HepG2 (cell line): ENCODE measurements at regions not wholly inside any gene's neighbourhood (a gene's known extent, or its start where the extent isn't known, plus 50 kb on each side); places are given as distances from the start of the nearest gene placed in this dataset.
A peak's percentile ranks its signal among the peaks of the same experiment; 100 is the strongest.

ENCODE experiments used
- ASH2L ChIP-seq: fragments of 300-600, 200-600 bp; sonication (generic); IDR thresholded peaks from 2 replicates; pipeline ENCODE4 v1.7.0; 2017; ENCODE audit warnings: low read depth, mild to moderate bottlenecking, moderate library complexity, mixed read lengths, low read length; ENCODE audit not compliant: insufficient read length
- BCL6 ChIP-seq: IDR thresholded peaks from 2 replicates; pipeline ENCODE4 v1.6.1; 2016; ENCODE audit warnings: missing genetic modification reagents, missing compliant biosample characterization
- CEBPB ChIP-seq: IDR thresholded peaks from 2 replicates; pipeline ENCODE4 v1.6.1; 2011; ENCODE audit warnings: low read depth, low read length, improper control_type of control experiment, borderline replicate concordance
- FOXJ3 ChIP-seq: sonication (generic); formaldehyde crosslinking; IDR thresholded peaks from 2 replicates; pipeline ENCODE4 v1.4.0; 2020; ENCODE audit warnings: missing genetic modification reagents, mild to moderate bottlenecking, borderline replicate concordance
- GRHL1 ChIP-seq: sonication (generic); formaldehyde crosslinking; conservative IDR thresholded peaks from 2 replicates; pipeline ENCODE4 v1.8.0; 2022; ENCODE audit warnings: missing genetic modification reagents
- HDAC2 ChIP-seq: sonication (generic); formaldehyde crosslinking; IDR thresholded peaks from 2 replicates; pipeline ENCODE4 v1.4.0; 2020; ENCODE audit warnings: missing genetic modification reagents
- HHEX ChIP-seq: IDR thresholded peaks from 2 replicates; pipeline ENCODE4 v1.6.1; 2016; ENCODE audit warnings: control low read depth
- HIC2 ChIP-seq: sonication (generic); formaldehyde crosslinking; IDR thresholded peaks from 2 replicates; pipeline ENCODE4 v1.9.0; 2022; ENCODE audit warnings: low read depth, missing genetic modification reagents
- IKZF5 ChIP-seq: IDR thresholded peaks from 2 replicates; pipeline ENCODE4 v1.6.1; 2018; ENCODE audit warnings: missing genetic modification reagents, mild to moderate bottlenecking, missing compliant biosample characterization
- JUND ChIP-seq: sonication (generic); formaldehyde crosslinking; IDR thresholded peaks from 2 replicates; pipeline ENCODE4 v1.8.0; 2022; ENCODE audit warnings: mild to moderate bottlenecking, missing genetic modification reagents
- KDM2A ChIP-seq: sonication (generic); formaldehyde crosslinking; IDR thresholded peaks from 2 replicates; pipeline ENCODE4 v1.4.0; 2020; ENCODE audit warnings: low read depth, missing genetic modification reagents, borderline replicate concordance
- NFIC ChIP-seq: IDR thresholded peaks from 2 replicates; pipeline ENCODE4 v1.6.1; 2012; ENCODE audit warnings: mild to moderate bottlenecking, low read length, inconsistent platforms
- PITX1 ChIP-seq: sonication (generic); formaldehyde crosslinking; IDR thresholded peaks from 2 replicates; pipeline ENCODE4 v1.5.1; 2020; ENCODE audit warnings: mild to moderate bottlenecking, missing genetic modification reagents
- RFX1 ChIP-seq: fragments of 450-650 bp; IDR thresholded peaks from 2 replicates; pipeline ENCODE4 v1.6.1; 2017
- TARDBP ChIP-seq: sonication (generic); formaldehyde crosslinking; IDR thresholded peaks from 2 replicates; pipeline ENCODE4 v1.8.0; 2022; ENCODE audit warnings: mild to moderate bottlenecking, missing genetic modification reagents
- TCF7 ChIP-seq: sonication (generic); IDR thresholded peaks from 2 replicates; pipeline ENCODE4 v1.6.1; 2016; ENCODE audit warnings: antibody characterized with exemption, low read depth
- ZKSCAN8 ChIP-seq: IDR thresholded peaks from 2 replicates; pipeline ENCODE4 v1.6.1; 2016; ENCODE audit warnings: borderline replicate concordance, missing genetic modification reagents, missing compliant biosample characterization
- ZNF317 ChIP-seq: sonication (generic); formaldehyde crosslinking; IDR thresholded peaks from 2 replicates; pipeline ENCODE4 v1.5.0; 2020; ENCODE audit warnings: mild to moderate bottlenecking, missing genetic modification reagents
- ZNF644 ChIP-seq: IDR thresholded peaks from 2 replicates; pipeline ENCODE4 v1.6.1; 2016; ENCODE audit warnings: low read depth
- ZNF878 ChIP-seq: sonication (generic); formaldehyde crosslinking; IDR thresholded peaks from 2 replicates; pipeline ENCODE4 v1.8.1; 2023; ENCODE audit warnings: mild to moderate bottlenecking, missing genetic modification reagents, moderate library complexity
- TF ChIP-seq, protein P1 (sequence below): sonication (generic); formaldehyde crosslinking; IDR thresholded peaks from 2 replicates; pipeline ENCODE4 v1.5.0; 2020; ENCODE audit warnings: mild to moderate bottlenecking, missing genetic modification reagents
- TF ChIP-seq, protein P2 (sequence below): IDR thresholded peaks from 2 replicates; pipeline ENCODE4 v1.6.1; 2016

DNA sequence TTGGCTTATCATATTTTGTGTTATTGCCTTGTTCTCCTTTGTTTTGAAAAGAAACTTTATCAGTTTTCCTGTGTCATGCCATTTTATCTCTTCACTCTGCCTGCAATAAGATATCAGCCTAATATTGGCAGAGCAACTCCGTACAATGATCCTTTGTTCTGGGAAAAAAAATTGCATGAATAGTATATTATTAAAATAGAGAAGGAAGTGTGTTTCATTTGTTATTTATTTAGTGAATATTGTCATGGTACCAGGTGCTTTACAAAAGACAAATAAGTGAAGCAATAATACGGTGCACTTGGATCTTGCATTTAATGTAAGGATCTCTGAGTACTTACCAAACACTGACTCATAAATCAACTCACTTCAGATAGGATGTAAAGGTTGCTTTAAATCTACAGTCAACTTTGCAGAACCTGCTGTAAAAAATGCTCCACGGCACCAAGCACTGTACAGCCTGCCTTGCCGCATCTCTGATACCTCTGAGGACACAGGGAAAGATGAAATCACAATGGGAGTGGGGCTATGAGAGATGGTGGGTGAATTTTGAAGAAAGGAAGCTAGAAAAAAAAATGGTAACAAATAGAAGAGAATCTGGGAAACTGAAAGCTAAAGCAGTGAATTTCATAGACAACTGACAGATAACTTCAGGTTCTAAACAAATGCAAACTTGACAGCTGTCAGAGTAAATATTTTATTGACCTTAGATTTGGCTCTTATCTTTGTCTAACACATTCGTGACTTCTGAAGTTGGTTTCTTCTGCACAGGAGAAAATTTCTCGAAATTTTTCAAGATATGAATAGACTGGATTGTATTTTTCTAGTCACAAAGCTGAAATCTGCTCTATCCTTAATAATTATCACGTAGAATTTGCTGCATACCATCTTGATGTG is 232.1 kb downstream of the ENC1 start (continued):
- TF ChIP-seq GRHL1 (no peak), PITX1 (no peak), RFX1 (peak; percentile 64), JUND (CRISPR knock-in tag) (no peak), HHEX (no peak), HDAC2 (peak; percentile 68), ASH2L (peak; percentile 62), NFIC (peak; percentile 78; the same call in 1 of the 2 replicates), BCL6 (CRISPR knock-in tag) (peak; percentile 65; the same call in 1 of the 2 replicates), ZNF644 (peak; percentile 80), CEBPB (peak; percentile 91), ZKSCAN8 (CRISPR knock-in tag) (peak; percentile 50; the same call in 1 of the 2 replicates), TARDBP (CRISPR knock-in tag) (no peak), ZNF317 (CRISPR knock-in tag) (no peak), HIC2 (CRISPR knock-in tag) (no peak), FOXJ3 (CRISPR knock-in tag) (peak; percentile 49; the same call in 1 of the 2 replicates), KDM2A (CRISPR knock-in tag) (no peak), TCF7 (peak; percentile 83), IKZF5 (CRISPR knock-in tag) (peak; percentile 83; the same call in 1 of the 2 replicates), ZNF878 (CRISPR knock-in tag) (no peak)
- TF ChIP-seq, protein P1, sequence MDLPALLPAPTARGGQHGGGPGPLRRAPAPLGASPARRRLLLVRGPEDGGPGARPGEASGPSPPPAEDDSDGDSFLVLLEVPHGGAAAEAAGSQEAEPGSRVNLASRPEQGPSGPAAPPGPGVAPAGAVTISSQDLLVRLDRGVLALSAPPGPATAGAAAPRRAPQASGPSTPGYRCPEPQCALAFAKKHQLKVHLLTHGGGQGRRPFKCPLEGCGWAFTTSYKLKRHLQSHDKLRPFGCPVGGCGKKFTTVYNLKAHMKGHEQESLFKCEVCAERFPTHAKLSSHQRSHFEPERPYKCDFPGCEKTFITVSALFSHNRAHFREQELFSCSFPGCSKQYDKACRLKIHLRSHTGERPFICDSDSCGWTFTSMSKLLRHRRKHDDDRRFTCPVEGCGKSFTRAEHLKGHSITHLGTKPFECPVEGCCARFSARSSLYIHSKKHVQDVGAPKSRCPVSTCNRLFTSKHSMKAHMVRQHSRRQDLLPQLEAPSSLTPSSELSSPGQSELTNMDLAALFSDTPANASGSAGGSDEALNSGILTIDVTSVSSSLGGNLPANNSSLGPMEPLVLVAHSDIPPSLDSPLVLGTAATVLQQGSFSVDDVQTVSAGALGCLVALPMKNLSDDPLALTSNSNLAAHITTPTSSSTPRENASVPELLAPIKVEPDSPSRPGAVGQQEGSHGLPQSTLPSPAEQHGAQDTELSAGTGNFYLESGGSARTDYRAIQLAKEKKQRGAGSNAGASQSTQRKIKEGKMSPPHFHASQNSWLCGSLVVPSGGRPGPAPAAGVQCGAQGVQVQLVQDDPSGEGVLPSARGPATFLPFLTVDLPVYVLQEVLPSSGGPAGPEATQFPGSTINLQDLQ (CRISPR knock-in tag): no peak
- TF ChIP-seq, protein P2, sequence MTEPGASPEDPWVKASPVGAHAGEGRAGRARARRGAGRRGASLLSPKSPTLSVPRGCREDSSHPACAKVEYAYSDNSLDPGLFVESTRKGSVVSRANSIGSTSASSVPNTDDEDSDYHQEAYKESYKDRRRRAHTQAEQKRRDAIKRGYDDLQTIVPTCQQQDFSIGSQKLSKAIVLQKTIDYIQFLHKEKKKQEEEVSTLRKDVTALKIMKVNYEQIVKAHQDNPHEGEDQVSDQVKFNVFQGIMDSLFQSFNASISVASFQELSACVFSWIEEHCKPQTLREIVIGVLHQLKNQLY (CRISPR knock-in tag): peak; percentile 39; the same call in 1 of the 2 replicates
